Lower lobe of right lung (tissue), 2 donors: ENCODE measurements at regions not wholly inside any gene's neighbourhood (a gene's known extent, or its start where the extent isn't known, plus 50 kb on each side); places are given as distances from the start of the nearest gene placed in this dataset.

ENCODE experiments used
- ATAC-seq, 2 donors: fragments of 200-7000 bp; cut with Tn5 transposase; one replicate each; pipeline ENCODE4 v1.9.1; 2020 to 2022; ENCODE audit warnings: mild to moderate bottlenecking in 2 of 2, moderate library complexity in 2 of 2
- DNase-seq: peaks from one replicate; pipeline ENCODE4 v3.0.0-alpha.2; 2020
- H3K27ac ChIP-seq: fragments of 200-600 bp; one replicate; pipeline ENCODE4 v1.8.0; 2022
- H3K27me3 ChIP-seq: fragments of 200-600 bp; one replicate; pipeline ENCODE4 v1.8.0; 2022; ENCODE audit warnings: low read depth
- H3K36me3 ChIP-seq: fragments of 200-600 bp; one replicate; pipeline ENCODE4 v1.8.0; 2022; ENCODE audit warnings: mild to moderate bottlenecking
- H3K4me1 ChIP-seq: fragments of 200-600 bp; one replicate; pipeline ENCODE4 v1.8.0; 2022
- H3K4me3 ChIP-seq: fragments of 200-600 bp; one replicate; pipeline ENCODE4 v1.8.0; 2022; ENCODE audit warnings: mild to moderate bottlenecking
- H3K9me3 ChIP-seq: fragments of 200-600 bp; one replicate; pipeline ENCODE4 v1.8.0; 2022
- intact Hi-C: fragments of 100-400 bp; cut with DNase I; formaldehyde crosslinking; loops from one replicate; pipeline ENCODE4 v1.11.0; 2022
- TF ChIP-seq, protein P1 (sequence below): fragments of 200-600 bp; IDR thresholded peaks from one replicate; pipeline ENCODE4 v1.8.0; 2022; ENCODE audit warnings: antibody characterized with exemption, mild to moderate bottlenecking
- donor health status: DM: no; HTN: yes; CAD: no; lungs with severe emphysema.

- no peaks in the 10 kb centered on the region for H3K36me3 ChIP-seq
- no peaks in the 10 kb centered on the region for H3K27me3 ChIP-seq
- no peaks in the 10 kb centered on the region for H3K4me1 ChIP-seq
- intact Hi-C loops, result no loop called here
- ATAC-seq (no peak), DNase-seq (no peak)
- TF ChIP-seq, protein P1, sequence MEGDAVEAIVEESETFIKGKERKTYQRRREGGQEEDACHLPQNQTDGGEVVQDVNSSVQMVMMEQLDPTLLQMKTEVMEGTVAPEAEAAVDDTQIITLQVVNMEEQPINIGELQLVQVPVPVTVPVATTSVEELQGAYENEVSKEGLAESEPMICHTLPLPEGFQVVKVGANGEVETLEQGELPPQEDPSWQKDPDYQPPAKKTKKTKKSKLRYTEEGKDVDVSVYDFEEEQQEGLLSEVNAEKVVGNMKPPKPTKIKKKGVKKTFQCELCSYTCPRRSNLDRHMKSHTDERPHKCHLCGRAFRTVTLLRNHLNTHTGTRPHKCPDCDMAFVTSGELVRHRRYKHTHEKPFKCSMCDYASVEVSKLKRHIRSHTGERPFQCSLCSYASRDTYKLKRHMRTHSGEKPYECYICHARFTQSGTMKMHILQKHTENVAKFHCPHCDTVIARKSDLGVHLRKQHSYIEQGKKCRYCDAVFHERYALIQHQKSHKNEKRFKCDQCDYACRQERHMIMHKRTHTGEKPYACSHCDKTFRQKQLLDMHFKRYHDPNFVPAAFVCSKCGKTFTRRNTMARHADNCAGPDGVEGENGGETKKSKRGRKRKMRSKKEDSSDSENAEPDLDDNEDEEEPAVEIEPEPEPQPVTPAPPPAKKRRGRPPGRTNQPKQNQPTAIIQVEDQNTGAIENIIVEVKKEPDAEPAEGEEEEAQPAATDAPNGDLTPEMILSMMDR, result no peak
- H3K9me3 ChIP-seq, result no peaks in the 10 kb centered on the region
- H3K27ac ChIP-seq, result no peak overlapping the region
- no peak overlapping the region for H3K4me3 ChIP-seq
These were observed 119.8 kb downstream of the CCT6B start for GRCh38 chr17:34841467-34841866.

DNA sequence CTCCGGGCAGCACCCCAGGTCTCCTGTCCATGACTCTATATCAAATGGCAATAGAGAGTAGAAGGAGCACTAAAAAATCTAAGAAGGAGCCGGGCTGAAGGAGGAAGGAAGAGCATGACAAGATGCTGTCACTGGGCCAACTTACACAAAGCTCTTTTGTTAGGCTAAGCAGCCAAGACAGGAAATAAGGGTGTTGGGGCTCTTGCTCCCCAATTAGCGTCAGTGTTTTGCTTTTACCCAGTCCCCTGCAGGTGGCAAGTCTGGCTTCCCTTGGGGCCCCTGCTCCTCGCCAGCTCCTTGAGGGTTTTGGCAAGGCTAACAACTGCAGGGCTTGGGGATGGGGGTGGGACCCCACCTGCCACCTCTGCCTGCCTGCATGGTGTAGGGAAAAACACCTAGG is 120.5 kb downstream of the CCT6B start:
- Histone ChIP-seq H3K27ac (no peak overlapping the region), H3K4me3 (no peak overlapping the region), H3K9me3 (no peaks in the 10 kb centered on the region), H3K36me3 (no peaks in the 10 kb centered on the region), H3K4me1 (no peaks in the 10 kb centered on the region), H3K27me3 (no peaks in the 10 kb centered on the region)
- DNase-seq (no peak), ATAC-seq (no peak)
- intact Hi-C loops, result no loop called here
- TF ChIP-seq, protein P1, result no peak

GRCh38 chr17:34837876-34838478 is 123.3 kb downstream of the CCT6B start:
- H3K4me3 ChIP-seq, result no peak overlapping the region
- TF ChIP-seq, protein P1, result no peak
- intact Hi-C loops, result no loop called here
- ATAC-seq (no peak), DNase-seq (no peak)
- no peaks in the 10 kb centered on the region for H3K4me1 ChIP-seq
- H3K9me3 ChIP-seq, result no peaks in the 10 kb centered on the region
- H3K36me3 ChIP-seq, result no peaks in the 10 kb centered on the region
- no peak overlapping the region for H3K27ac ChIP-seq
- no peaks in the 10 kb centered on the region for H3K27me3 ChIP-seq

GRCh38 chr17:34832376-34832775 is 128.9 kb downstream of the CCT6B start:
- DNase-seq, result no peak
- TF ChIP-seq, protein P1, result no peak
- peaks cover 6% of the 10 kb centered on the region for H3K27me3 ChIP-seq
- no peak for ATAC-seq
- intact Hi-C loops, result no loop called here
- H3K4me3 ChIP-seq, result no peak overlapping the region
- no peaks in the 10 kb centered on the region for H3K36me3 ChIP-seq
- no peaks in the 10 kb centered on the region for H3K9me3 ChIP-seq
- no peaks in the 10 kb centered on the region for H3K4me1 ChIP-seq
- no peak overlapping the region for H3K27ac ChIP-seq

DNA sequence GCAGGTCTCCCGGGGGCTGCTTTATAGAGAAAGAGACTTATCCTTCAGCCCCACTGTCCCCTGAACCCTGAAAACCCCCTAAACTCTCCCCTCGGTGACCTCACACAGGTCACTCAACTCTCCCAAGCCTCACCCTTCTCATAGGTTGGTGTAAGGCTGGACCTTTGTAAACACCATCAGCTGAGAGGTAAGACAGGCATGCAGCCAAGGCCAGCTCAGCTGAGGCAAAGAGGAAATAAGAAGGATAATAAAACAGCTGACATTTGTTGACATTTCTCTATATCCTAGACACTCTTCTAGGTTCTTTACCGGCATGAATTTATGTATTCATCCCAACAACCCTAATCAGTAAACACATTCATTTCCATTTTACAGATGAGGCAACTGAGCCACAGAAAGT is 134.3 kb downstream of the CCT6B start:
- Histone ChIP-seq H3K27me3 (peaks cover 17% of the 10 kb centered on the region), H3K4me3 (no peak overlapping the region), H3K4me1 (no peaks in the 10 kb centered on the region), H3K36me3 (no peaks in the 10 kb centered on the region), H3K9me3 (no peaks in the 10 kb centered on the region), H3K27ac (no peak overlapping the region)
- ATAC-seq (no peak), DNase-seq (no peak)
- intact Hi-C loops, result no loop called here
- TF ChIP-seq, protein P1, result no peak
